GM18505 (cell line): ENCODE measurements at regions not wholly inside any gene's neighbourhood (a gene's known extent, or its start where the extent isn't known, plus 50 kb on each side); places are given as distances from the start of the nearest gene placed in this dataset.

Experiments
- ATAC-seq: cut with Tn5 transposase; IDR thresholded peaks from one replicate; pipeline ENCODE4 v1.9.1; 2021; ENCODE audit not compliant: unreplicated experiment
- POLR2A ChIP-seq: IDR thresholded peaks from 4 replicates; pipeline ENCODE4 v1.6.1; 2011; ENCODE audit warnings: borderline replicate concordance; ENCODE audit not compliant: insufficient read depth, insufficient read length; ENCODE audit errors: extremely low read depth

DNA sequence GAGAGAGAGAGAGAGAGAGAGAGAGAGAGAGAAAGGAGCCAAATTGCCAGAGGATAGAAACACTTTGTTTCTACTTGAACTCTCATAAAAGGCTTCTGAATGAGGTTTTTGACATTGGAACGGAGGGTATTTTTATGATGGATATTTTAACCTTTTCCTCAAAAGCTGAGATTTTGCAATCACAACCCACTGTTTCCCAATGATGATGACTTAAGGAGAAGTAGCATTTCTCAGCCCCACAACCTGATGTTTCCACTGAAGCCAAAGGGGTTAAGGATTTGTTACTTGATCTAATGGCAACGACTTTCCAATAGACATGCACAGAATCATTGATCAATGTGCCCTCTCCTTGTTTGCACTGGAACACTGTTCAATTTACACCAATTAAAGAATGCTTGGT is 67.1 kb upstream of the POU3F3 start:
- ATAC-seq, result no peak
- no peak for TF ChIP-seq POLR2A

- TF ChIP-seq POLR2A, result no peak
- no peak for ATAC-seq
Observed at GRCh38 chr2:104787298-104788065, 66.4 kb upstream of the POU3F3 start.

DNA sequence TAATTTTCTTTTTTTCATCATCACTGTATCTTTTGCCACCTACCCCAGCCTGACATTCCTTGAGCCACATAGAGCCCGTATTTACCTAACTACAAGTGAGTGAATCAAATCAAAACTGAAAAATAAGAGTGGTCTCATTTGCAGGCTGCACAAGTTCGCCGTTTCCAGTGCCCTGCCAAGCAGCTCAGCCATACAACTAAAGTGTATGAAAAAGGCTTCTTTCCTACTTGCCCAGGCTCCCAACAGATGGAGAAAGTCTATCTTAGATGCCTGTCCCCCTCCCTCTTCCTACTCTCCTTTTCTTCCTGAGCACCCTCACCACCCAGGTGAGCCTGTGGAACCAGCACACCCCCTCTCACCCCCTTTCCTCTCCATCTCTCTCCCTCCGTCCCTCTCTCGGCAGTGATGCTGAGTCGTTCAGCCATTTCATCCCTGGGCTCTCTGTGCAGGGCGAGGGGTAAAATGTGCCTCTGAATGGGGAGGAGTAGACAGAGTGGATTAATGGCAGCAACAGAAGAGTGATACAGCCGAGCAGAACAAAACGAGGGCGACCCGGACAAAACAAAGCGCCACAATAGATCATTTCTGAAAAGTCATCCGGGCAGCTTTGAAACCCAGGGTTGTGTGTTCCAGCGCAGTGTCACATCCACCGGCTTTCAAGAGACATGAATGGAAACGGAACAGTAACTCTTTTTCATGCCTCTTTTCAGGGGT is 65.0 kb upstream of the POU3F3 start:
- ATAC-seq, result no peak
- TF ChIP-seq POLR2A, result no peak

- ATAC-seq, result no peak
- TF ChIP-seq POLR2A, result no peak
Observed at GRCh38 chr2:104790100-104790811, 63.7 kb upstream of the POU3F3 start.

DNA sequence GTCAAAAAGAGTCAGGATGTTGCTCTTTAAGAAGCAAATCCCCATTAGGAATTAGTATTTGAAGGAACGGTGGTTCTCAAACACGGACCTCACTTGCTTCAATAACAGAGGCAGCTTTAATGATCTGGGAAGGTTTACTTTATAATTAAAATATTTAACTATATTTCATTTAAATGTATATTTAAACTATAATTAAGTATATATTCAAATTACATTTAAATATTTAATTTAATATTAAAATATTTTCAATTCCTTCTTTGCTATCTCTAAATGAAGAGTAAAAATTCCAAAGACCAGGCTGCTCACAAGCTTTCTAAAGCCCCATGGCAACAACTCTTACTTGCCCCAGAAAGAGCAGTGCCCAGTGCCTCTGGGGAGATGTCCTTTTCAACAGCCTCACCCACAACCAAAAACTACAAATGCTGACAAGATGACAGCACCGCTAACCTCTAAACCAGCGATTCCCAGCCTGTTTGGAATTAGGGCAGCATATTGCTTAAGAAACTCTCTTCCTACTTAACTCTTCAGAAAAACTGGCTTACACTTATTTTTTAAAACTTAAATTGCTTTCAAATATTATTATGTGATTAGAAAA is 62.9 kb upstream of the POU3F3 start:
- TF ChIP-seq POLR2A, result no peak
- ATAC-seq, result no peak

DNA sequence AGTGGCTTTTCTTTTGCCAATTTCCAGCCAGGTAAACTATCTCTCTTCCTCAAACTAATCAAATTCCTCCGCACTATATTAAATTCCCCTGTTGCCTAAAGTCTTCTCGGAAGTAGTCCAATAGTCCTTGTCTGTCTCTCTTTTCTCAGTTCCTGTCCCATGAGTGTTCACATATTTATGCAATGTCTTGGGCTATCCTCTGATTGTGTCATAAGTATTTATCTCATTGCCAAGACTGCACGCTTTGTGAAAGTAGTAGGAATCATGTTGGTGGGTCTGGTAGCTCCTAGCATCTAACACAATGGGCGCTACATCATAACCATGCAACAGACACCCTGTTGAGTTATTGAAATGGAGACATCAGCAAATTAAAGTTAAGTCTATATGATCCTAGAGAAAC is 59.9 kb upstream of the POU3F3 start:
- no peak for ATAC-seq
- no peak for TF ChIP-seq POLR2A

DNA sequence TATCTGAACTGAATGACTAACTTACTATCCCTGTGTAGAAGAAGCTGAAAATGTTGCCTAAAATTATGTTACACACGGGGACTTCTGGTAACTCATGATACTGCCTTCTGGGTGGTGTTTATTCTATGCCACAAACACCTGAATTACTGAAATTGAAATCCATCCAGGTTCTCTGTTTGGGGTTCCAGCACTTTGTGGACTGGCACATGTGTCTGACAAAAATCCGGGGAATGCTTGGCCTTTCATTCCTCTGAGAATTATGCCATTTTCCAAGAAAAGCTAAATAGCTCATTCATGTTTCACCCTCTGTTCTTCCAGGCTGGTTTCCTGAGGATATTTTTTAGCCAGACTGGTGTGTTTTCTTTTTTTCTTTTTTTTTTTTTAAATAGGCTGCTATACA is 59.5 kb upstream of the POU3F3 start:
- no peak for TF ChIP-seq POLR2A
- ATAC-seq, result no peak
